CD14-positive monocyte (primary cell): ENCODE measurements at regions not wholly inside any gene's neighbourhood (a gene's known extent, or its start where the extent isn't known, plus 50 kb on each side); places are given as distances from the start of the nearest gene placed in this dataset.

Experiments used
- DNase-seq, 3 donors: peaks; one replicate each; pipeline ENCODE4 v3.0.0-alpha.2; 2011 to 2022
- H2AFZ ChIP-seq: 2 replicates; pipeline ENCODE4 v1.6.0; 2012; ENCODE audit warnings: mild to moderate bottlenecking, low read depth, low read length, inconsistent platforms; ENCODE audit not compliant: insufficient read depth, poor library complexity, severe bottlenecking
- H3K27ac ChIP-seq, 2 donors: 1 replicate in 1 of 2; 2 replicates in 1 of 2; pipeline ENCODE4 v1.5.1; 2012 to 2013; ENCODE audit warnings: low read length in 2 of 2, control low read depth in 1 of 2, inconsistent platforms in 1 of 2, low read depth in 1 of 2, mild to moderate bottlenecking in 1 of 2
- H3K27me3 ChIP-seq, 2 donors: one replicate each; pipeline versions ENCODE4 v1.6.0 to v1.6.1; 2011 to 2013; ENCODE audit warnings: low read length in 2 of 2; ENCODE audit not compliant: control insufficient read depth in 2 of 2, insufficient read depth in 2 of 2
- H3K36me3 ChIP-seq, 2 donors: replicated peaks in 1 of 2; 1 replicate in 1 of 2; 2 replicates in 1 of 2; pipeline versions ENCODE4 v1.5.1 to v1.6.1; 2012 to 2013; ENCODE audit warnings: low read length in 2 of 2, control low read depth in 1 of 2, inconsistent platforms in 1 of 2, mild to moderate bottlenecking in 1 of 2; ENCODE audit not compliant: insufficient read depth in 2 of 2, control insufficient read depth in 1 of 2
- H3K4me1 ChIP-seq, 2 donors: 1 replicate in 1 of 2; 2 replicates in 1 of 2; pipeline versions ENCODE4 v1.5.1 to v1.6.1; 2012 to 2013; ENCODE audit warnings: low read length in 2 of 2, control low read depth in 1 of 2, inconsistent platforms in 1 of 2, mild to moderate bottlenecking in 1 of 2, moderate library complexity in 1 of 2; ENCODE audit not compliant: insufficient read depth in 2 of 2, control insufficient read depth in 1 of 2
- H3K4me2 ChIP-seq: replicated peaks from 2 replicates; pipeline ENCODE3; 2012; ENCODE audit warnings: low read length, moderate library complexity, mild to moderate bottlenecking; ENCODE audit not compliant: poor library complexity, severe bottlenecking; ENCODE audit errors: extremely low read depth
- H3K4me3 ChIP-seq, 3 experiments: fragments of 200-600 bp in 1 of 3; sonication (generic) in 1 of 3; replicated peaks in 1 of 3; 1 replicate in 2 of 3; 2 replicates in 1 of 3; pipeline ENCODE4 v1.5.1; 2011 to 2013; ENCODE audit warnings: low read length in 3 of 3, mild to moderate bottlenecking in 3 of 3, control low read depth in 2 of 3, low read depth in 2 of 3, inconsistent platforms in 1 of 3, moderate library complexity in 1 of 3
- H3K79me2 ChIP-seq: 2 replicates; pipeline ENCODE4 v1.6.0; 2012; ENCODE audit warnings: mild to moderate bottlenecking, control low read depth, inconsistent platforms, low read length, moderate library complexity; ENCODE audit not compliant: insufficient read depth
- H3K9ac ChIP-seq: 2 replicates; pipeline ENCODE4 v1.6.0; 2017; ENCODE audit warnings: low read length, mild to moderate bottlenecking; ENCODE audit not compliant: insufficient read depth, poor library complexity, severe bottlenecking
- H3K9me3 ChIP-seq, 2 donors: replicated peaks in 1 of 2; 1 replicate in 1 of 2; 2 replicates in 1 of 2; pipeline versions ENCODE4 v1.5.1 to v1.6.1; 2012 to 2013; ENCODE audit warnings: low read length in 2 of 2, control low read depth in 1 of 2; ENCODE audit not compliant: control insufficient read depth in 1 of 2, insufficient read depth in 1 of 2
- H4K20me1 ChIP-seq: 2 replicates; pipeline ENCODE4 v1.6.0; 2012; ENCODE audit warnings: mild to moderate bottlenecking, low read length, control low read depth, moderate library complexity; ENCODE audit not compliant: insufficient read depth
- H3K27ac Mint-ChIP-seq, 7 donors: one replicate each; pipeline ENCODE4 v1.8.0; 2020; ENCODE audit warnings: mild to moderate bottlenecking in 7 of 7, mixed read lengths in 7 of 7, moderate library complexity in 6 of 7, inconsistent platforms in 2 of 7
- H3K27me3 Mint-ChIP-seq, 3 donors: one replicate each; pipeline ENCODE4 v1.8.0; 2021 to 2022; ENCODE audit warnings: low read depth in 3 of 3, mild to moderate bottlenecking in 3 of 3, mixed read lengths in 3 of 3, moderate library complexity in 3 of 3, inconsistent platforms in 1 of 3
- H3K36me3 Mint-ChIP-seq, 2 donors: one replicate each; pipeline ENCODE4 v1.8.0; 2020; ENCODE audit warnings: mixed read lengths in 2 of 2, inconsistent platforms in 1 of 2, mild to moderate bottlenecking in 1 of 2
- H3K4me1 Mint-ChIP-seq: one replicate; pipeline ENCODE4 v1.8.0; 2020; ENCODE audit warnings: mild to moderate bottlenecking, mixed read lengths
- H3K4me3 Mint-ChIP-seq, 2 donors: one replicate each; pipeline ENCODE4 v1.8.0; 2020; ENCODE audit warnings: mild to moderate bottlenecking in 2 of 2, mixed read lengths in 2 of 2, moderate library complexity in 1 of 2
- H3K9me3 Mint-ChIP-seq, 7 donors: one replicate each; pipeline ENCODE4 v1.8.0; 2020 to 2022; ENCODE audit warnings: mixed read lengths in 7 of 7, mild to moderate bottlenecking in 6 of 7, moderate library complexity in 6 of 7, inconsistent platforms in 2 of 7
- CTCF ChIP-seq: fragments of 200-600 bp; IDR thresholded peaks from one replicate; pipeline ENCODE4 v1.8.0; 2022; ENCODE audit warnings: antibody characterized with exemption, mild to moderate bottlenecking
- WGBS: methylation state at CpG from one replicate; pipeline ENCODE4 v1.1.5; 2013; ENCODE audit warnings: missing lambda C conversion rate; ENCODE audit not compliant: insufficient coverage; 5-methylcytosine and 5-hydroxymethylcytosine counted together
- intact Hi-C, 2 donors: fragments of 100-400 bp; cut with micrococcal nuclease; formaldehyde crosslinking; loops; one replicate each; pipeline versions ENCODE4 v1.15.0 to v1.15.1; 2023

DNA sequence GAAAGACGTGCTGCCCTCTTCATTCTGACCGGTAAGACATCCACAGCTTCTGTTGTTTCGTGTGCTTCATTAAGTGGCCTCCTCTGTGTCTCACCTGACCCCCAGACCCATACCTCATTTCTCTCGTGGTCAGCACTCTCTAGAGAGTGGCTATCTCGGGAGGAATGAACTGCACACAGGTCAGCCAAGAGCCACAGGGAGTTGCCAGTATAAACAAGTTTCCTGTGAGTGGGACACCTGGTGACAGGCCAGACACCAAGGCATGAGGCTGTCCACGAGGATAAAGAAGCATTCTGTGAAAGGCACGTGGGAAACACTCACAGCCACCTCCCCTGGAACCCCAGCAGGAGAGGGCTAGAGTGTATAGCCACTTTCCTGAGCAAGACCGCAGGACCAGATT, 115.8 kb downstream of the NUFIP1 start:
- H3K4me3 Mint-ChIP-seq: no peak overlapping the region
- H2AFZ ChIP-seq: no peak overlapping the region
- H3K9ac ChIP-seq: no peak overlapping the region
- no peak overlapping the region for H3K4me2 ChIP-seq
- no peak overlapping the region for H3K27ac Mint-ChIP-seq
- no peaks in the 10 kb centered on the region for H3K4me1 ChIP-seq
- no peaks in the 10 kb centered on the region for H4K20me1 ChIP-seq
- no peak overlapping the region for H3K27ac ChIP-seq
- whole genome bisulfite sequencing: 100% methylated on average over 4 of the region's 8 CpGs
- intact Hi-C loops: no loop called here
- peaks cover 4 to 19% (median 9%) of the 10 kb centered on the region in 7 donors for H3K9me3 Mint-ChIP-seq
- peaks cover 5 to 11% of the 10 kb centered on the region in 2 donors for H3K9me3 ChIP-seq
- no peaks in the 10 kb centered on the region for H3K36me3 ChIP-seq
- H3K27me3 Mint-ChIP-seq: peaks cover 0 to 5% (median 3%) of the 10 kb centered on the region in 3 donors
- H3K27me3 ChIP-seq: no peaks in the 10 kb centered on the region
- H3K4me3 ChIP-seq: no peak overlapping the region
- H3K4me1 Mint-ChIP-seq: no peaks in the 10 kb centered on the region
- no peak for DNase-seq
- H3K36me3 Mint-ChIP-seq: no peaks in the 10 kb centered on the region
- no peaks in the 10 kb centered on the region for H3K79me2 ChIP-seq
- TF ChIP-seq CTCF: no peak

- no peak overlapping the region for H3K9ac ChIP-seq
- no peak for DNase-seq
- H3K9me3 ChIP-seq: peaks cover 5 to 11% of the 10 kb centered on the region in 2 donors
- no peak overlapping the region for H2AFZ ChIP-seq
- Mint-ChIP-seq H3K27me3 (peaks cover 0 to 3% (median 3%) of the 10 kb centered on the region in 3 donors), H3K9me3 (peaks cover 5 to 15% (median 9%) of the 10 kb centered on the region in 7 donors), H3K36me3 (no peaks in the 10 kb centered on the region), H3K4me3 (no peak overlapping the region), H3K4me1 (no peaks in the 10 kb centered on the region), H3K27ac (no peak overlapping the region)
- no peak overlapping the region for H3K4me3 ChIP-seq
- TF ChIP-seq CTCF: no peak
- H3K79me2 ChIP-seq: no peaks in the 10 kb centered on the region
- H3K36me3 ChIP-seq: no peaks in the 10 kb centered on the region
- H4K20me1 ChIP-seq: no peaks in the 10 kb centered on the region
- H3K4me1 ChIP-seq: no peaks in the 10 kb centered on the region
- H3K4me2 ChIP-seq: no peak overlapping the region
- 91% methylated on average over 12 of the region's 13 CpGs for WGBS
- no peaks in the 10 kb centered on the region for H3K27me3 ChIP-seq
- H3K27ac ChIP-seq: no peak overlapping the region
- intact Hi-C loops: no loop called here
Observed at GRCh38 chr13:44872751-44873150, 116.5 kb downstream of the NUFIP1 start.
